Neural crest cell (in vitro differentiated cells): ENCODE measurements at regions not wholly inside any gene's neighbourhood (a gene's known extent, or its start where the extent isn't known, plus 50 kb on each side); places are given as distances from the start of the nearest gene placed in this dataset.
A peak's percentile ranks its signal among the peaks of the same experiment; 100 is the strongest.

ENCODE experiments used
- DNase-seq: peaks from one replicate; pipeline ENCODE4 v3.0.0; 2021; ENCODE audit warnings: low read depth, mixed read lengths, low spot score
- H3K27ac Mint-ChIP-seq: one replicate; pipeline ENCODE4 v1.8.0; 2021; ENCODE audit warnings: mild to moderate bottlenecking, mixed read lengths; ENCODE audit not compliant: unreplicated experiment
- H3K27me3 Mint-ChIP-seq: 2 replicates; pipeline ENCODE4 v1.8.0; 2021; ENCODE audit warnings: low read depth, mild to moderate bottlenecking, mixed read lengths
- H3K36me3 Mint-ChIP-seq: 2 replicates; pipeline ENCODE4 v1.8.0; 2021; ENCODE audit warnings: low read depth, mild to moderate bottlenecking, mixed read lengths
- H3K4me1 Mint-ChIP-seq: 2 replicates; pipeline ENCODE4 v1.8.0; 2021; ENCODE audit warnings: mixed read lengths
- H3K4me3 Mint-ChIP-seq: one replicate; pipeline ENCODE4 v1.8.0; 2021; ENCODE audit warnings: mild to moderate bottlenecking, mixed read lengths
- H3K9me3 Mint-ChIP-seq: 2 replicates; pipeline ENCODE4 v1.8.0; 2021; ENCODE audit warnings: mixed read lengths
- TF ChIP-seq, protein P1 (sequence below): fragments of 200-600 bp; sonication (generic); conservative IDR thresholded peaks from 2 replicates; pipeline ENCODE4 v1.5.0; 2021; ENCODE audit warnings: antibody characterized with exemption, mild to moderate bottlenecking

DNA sequence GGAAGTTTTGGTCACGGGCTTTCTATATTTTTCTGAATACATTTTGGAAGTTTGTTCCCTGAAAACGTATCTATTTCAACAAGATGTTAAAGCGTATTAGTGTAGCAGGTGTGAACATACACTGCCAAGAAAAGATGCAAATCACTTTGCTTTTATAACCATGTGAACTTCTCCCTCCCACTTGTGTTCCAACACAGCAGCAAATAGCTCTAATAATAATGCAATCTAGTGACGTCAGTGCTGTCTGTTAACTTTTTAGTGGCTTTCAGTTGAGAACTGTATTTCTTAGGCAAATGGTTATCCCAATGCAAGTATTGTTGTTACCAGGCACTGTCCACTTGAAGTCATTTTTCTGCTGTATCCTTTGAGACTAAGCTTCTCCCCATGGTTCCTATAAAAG is 188.4 kb upstream of the IGFBP3 start:
- no peak for DNase-seq
- H3K27ac Mint-ChIP-seq: no peak overlapping the region
- H3K4me1 Mint-ChIP-seq: peaks cover 3% of the 10 kb centered on the region
- TF ChIP-seq, protein P1, sequence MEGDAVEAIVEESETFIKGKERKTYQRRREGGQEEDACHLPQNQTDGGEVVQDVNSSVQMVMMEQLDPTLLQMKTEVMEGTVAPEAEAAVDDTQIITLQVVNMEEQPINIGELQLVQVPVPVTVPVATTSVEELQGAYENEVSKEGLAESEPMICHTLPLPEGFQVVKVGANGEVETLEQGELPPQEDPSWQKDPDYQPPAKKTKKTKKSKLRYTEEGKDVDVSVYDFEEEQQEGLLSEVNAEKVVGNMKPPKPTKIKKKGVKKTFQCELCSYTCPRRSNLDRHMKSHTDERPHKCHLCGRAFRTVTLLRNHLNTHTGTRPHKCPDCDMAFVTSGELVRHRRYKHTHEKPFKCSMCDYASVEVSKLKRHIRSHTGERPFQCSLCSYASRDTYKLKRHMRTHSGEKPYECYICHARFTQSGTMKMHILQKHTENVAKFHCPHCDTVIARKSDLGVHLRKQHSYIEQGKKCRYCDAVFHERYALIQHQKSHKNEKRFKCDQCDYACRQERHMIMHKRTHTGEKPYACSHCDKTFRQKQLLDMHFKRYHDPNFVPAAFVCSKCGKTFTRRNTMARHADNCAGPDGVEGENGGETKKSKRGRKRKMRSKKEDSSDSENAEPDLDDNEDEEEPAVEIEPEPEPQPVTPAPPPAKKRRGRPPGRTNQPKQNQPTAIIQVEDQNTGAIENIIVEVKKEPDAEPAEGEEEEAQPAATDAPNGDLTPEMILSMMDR: no peak
- no peaks in the 10 kb centered on the region for H3K36me3 Mint-ChIP-seq
- H3K4me3 Mint-ChIP-seq: no peak overlapping the region
- H3K9me3 Mint-ChIP-seq: no peaks in the 10 kb centered on the region
- no peaks in the 10 kb centered on the region for H3K27me3 Mint-ChIP-seq

DNA sequence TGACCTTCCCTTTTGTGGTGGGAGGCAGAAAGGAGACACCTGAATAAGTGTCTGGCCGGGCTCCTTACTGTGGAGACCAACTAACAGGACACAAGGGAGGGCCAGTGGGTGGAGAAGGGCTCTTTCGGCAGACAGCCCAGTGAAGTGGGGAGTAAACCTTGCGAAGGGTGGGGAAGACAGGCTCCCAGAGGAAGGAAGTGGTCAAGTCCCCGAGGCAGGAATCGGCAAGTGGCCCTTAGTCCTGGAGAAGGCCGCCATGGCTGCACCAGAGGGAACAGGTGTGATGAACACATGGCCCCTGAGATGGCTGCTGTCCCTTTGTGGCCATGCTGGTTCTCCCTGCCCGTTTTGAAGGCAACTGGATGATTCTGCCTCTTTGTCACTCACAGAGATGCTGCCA is 187.2 kb upstream of the IGFBP3 start:
- Mint-ChIP-seq H3K9me3 (no peaks in the 10 kb centered on the region), H3K27me3 (no peaks in the 10 kb centered on the region), H3K4me1 (peaks cover 3% of the 10 kb centered on the region), H3K36me3 (no peaks in the 10 kb centered on the region), H3K27ac (no peak overlapping the region), H3K4me3 (no peak overlapping the region)
- no peak for DNase-seq
- TF ChIP-seq, protein P1: no peak

DNA sequence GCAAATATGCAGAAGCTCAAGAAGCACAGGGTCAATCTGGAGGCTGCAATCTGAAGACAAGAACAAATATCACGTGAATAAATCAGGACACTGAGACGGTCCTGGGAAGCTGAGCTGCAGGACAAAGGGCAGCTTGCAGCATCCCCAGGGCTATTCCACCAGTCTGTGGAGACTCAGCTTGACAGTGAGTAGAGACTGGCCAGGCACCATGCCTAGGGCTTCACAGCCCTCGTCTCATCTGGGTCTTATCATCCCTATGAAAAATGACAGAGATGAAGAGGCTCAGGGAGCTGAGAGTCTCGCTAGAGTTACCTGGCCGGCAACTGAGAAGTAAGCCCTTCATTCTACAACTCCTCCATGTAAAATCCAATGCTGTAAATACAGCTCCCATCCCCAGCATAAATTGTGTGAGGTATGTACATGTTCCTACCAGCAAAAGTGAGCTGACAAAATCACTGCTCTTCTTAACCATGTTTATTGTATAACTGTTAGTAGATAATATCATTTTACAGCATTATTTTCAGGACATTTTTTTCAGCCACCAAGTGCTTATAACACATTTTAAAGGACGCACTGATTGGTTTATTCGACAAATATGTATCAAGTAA is 186.6 kb upstream of the IGFBP3 start:
- Mint-ChIP-seq H3K9me3 (no peaks in the 10 kb centered on the region), H3K27me3 (no peaks in the 10 kb centered on the region), H3K36me3 (no peaks in the 10 kb centered on the region), H3K4me3 (no peak overlapping the region), H3K4me1 (peaks cover 3% of the 10 kb centered on the region), H3K27ac (no peak overlapping the region)
- DNase-seq: no peak
- TF ChIP-seq, protein P1: no peak

DNA sequence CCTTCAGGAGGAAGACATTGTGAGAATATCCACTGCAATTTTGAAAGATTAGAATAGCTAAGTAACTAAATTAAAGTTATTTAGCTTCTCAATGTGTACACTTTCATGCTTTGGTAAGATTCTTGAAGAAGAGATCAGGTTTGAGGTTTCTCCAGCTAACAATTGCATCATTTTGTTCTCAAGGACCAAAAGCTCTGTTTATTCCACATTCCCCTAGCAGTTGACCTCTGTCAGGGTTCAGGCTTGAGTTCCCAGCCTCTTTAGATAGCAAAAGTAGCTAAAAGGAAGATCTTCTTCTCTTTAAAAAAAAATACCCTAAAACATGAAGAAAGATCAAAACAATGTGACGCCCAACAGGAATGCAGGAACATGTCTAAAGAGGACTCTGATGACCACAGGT is 179.4 kb upstream of the IGFBP3 start:
- H3K9me3 Mint-ChIP-seq: peaks cover 4% of the 10 kb centered on the region
- H3K27ac Mint-ChIP-seq: peak overlapping the region; percentile 76
- no peaks in the 10 kb centered on the region for H3K27me3 Mint-ChIP-seq
- H3K4me1 Mint-ChIP-seq: no peaks in the 10 kb centered on the region
- TF ChIP-seq, protein P1: no peak
- no peaks in the 10 kb centered on the region for H3K36me3 Mint-ChIP-seq
- H3K4me3 Mint-ChIP-seq: no peak overlapping the region
- DNase-seq: no peak

DNA sequence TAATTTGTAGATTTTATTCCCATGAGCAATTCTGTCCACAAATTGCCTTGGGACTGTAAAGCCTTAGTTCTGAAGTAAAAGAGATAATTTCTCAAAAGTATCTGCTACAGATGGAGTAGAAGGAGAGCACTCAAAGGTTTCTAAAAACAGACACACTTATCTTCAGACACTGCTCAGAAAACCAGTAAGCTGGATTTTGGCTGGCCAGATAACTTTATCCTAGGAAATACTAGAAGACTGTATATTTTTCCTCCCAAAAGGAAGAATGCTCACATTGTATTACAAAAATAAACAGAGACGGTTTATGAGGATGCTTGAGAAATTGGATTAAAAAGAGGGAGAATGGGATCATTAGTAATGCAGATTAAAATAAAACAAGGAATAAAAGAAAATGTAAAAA is 178.0 kb upstream of the IGFBP3 start:
- no peaks in the 10 kb centered on the region for H3K4me1 Mint-ChIP-seq
- TF ChIP-seq, protein P1: no peak
- no peak for DNase-seq

DNA sequence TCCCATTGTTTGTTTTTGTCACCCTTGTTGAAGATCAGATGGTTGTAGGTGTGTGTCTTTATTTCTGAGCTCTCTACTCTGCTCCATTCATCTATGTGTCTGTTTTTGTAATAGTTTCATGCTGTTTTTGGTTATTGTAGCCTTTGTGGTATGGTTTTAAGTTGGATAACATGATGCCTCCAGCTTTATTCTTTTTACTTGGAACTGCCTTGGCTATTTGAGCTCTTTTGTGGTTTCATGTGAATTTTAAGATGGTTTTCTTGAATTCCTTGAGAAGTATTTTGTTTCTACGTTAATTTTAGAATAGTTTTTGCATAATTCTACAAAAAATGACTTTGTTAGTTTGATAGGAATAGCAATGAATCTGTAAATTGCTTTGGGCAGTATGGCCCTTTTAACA is 170.0 kb upstream of the IGFBP3 start:
- Mint-ChIP-seq H3K36me3 (peaks cover 5% of the 10 kb centered on the region), H3K27me3 (no peaks in the 10 kb centered on the region), H3K4me3 (no peak overlapping the region), H3K4me1 (peaks cover 12% of the 10 kb centered on the region), H3K27ac (no peak overlapping the region), H3K9me3 (peaks cover 13% of the 10 kb centered on the region)
- DNase-seq: no peak
- TF ChIP-seq, protein P1: no peak

More for the DNA sequence above, 178.0 kb upstream of the IGFBP3 start:
- Mint-ChIP-seq H3K27me3 (no peaks in the 10 kb centered on the region), H3K4me3 (no peak overlapping the region), H3K36me3 (no peaks in the 10 kb centered on the region), H3K27ac (no peak overlapping the region), H3K9me3 (peaks cover 4% of the 10 kb centered on the region)
